Activated CD4-positive, alpha-beta T cell treated with anti-CD3 and anti-CD28 coated beads for 4 hours (primary cell): ENCODE measurements at regions not wholly inside any gene's neighbourhood (a gene's known extent, or its start where the extent isn't known, plus 50 kb on each side); places are given as distances from the start of the nearest gene placed in this dataset.

Experiments used
- DNase-seq, 2 donors: peaks; one replicate each; pipeline ENCODE4 v3.0.0-alpha.2; 2020

DNA sequence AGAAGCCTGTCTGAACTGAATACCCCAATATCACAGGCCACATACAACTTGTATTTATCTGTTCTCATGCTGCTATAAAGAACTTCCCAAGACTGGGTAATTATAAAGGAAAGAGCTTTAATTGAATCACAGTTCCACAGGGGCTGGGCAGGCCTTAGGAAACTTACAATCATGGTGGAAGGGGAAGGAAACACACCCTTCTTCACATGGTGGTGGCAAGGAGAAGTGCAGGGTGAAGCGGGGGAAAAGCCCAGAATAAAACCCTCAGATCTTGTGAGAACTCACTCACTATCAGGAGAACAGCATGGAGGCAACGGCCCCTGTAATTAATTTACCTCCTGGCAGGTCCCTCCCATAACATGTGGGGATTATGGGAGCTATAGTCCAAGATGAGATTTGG is 50.3 kb upstream of the FNDC1 start:
- DNase-seq = no peak

DNA sequence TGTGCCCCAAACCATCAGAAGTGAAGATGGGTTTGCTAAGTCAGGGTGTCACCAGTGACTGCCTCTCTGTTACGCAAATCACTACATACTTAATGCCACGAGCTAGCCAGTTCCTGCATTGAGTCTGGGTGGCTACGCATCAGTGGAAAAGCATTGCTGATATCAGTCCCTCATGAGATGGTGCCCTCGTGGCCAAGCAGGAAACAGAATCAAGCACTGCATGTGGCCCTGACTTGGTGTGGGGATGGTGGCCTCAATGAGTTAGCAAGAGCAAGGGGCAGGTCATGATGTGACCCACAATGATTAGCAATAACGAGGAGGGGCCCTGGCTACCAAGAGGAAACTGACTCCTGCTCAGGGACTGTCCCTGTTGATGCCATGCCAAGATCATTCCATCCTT is 51.6 kb upstream of the FNDC1 start:
- no peak for DNase-seq

GRCh38 chr6:159117046-159117445 is 52.2 kb upstream of the FNDC1 start:
- DNase-seq = no peak

GRCh38 chr6:159116343-159116742 is 52.9 kb upstream of the FNDC1 start:
- no peak for DNase-seq

DNA sequence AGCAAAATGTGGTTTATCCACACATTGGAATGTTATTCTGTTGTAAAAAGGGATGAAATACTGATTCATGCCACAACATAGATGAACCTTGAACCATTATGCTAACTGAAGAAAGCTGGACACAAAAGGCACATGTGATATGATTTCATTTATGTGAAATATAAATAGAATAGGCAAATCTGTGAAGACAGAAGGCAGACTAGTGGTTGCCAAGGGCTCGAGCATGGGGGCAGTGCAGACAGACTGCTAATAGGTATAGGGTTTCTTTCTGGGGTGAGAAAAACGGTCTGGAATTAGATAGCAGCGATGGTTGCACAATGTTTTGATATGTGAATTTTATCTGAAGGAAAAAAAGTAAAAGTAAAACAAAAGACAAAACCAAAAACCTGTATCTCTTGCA is 54.6 kb upstream of the FNDC1 start:
- no peak for DNase-seq

DNA sequence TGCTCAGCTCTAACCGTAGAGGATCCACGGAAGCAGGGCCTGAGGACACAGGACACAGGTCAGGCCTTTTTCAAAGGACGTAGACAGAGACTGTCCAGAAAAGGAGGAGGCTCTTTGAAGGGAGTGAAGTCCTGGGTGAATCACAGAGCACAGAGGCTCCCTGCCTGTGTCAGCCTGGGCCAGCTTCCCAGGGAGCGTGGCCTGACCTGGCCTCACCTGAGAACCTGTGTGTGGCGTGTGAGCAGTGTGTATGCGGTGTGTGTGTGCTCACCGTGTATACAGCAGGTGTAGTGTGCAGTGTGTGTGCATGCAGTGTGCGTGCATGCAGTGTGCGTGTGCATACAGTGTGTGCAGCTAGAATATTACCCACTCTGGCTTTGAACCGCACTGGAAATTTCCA is 56.0 kb upstream of the FNDC1 start:
- DNase-seq = no peak

DNA sequence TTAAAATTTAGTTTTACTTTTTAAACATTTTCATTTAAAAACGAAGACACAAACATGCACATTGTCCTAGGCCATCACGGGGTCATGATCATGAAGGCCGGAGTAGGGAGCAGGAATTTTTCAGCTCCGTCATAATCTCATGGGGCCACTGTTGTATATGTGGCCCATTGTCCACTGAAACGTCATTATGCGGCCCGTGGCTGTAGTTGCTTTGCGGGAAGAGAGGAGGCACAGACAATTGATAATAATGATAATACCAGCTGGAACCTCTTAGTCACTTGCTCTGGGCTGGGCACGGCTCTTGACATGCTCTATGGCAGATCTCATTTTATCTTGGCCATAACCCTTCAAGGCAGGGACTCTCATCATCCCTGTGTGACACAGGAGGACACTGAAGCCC is 56.5 kb upstream of the FNDC1 start:
- DNase-seq = no peak

GRCh38 chr6:159110748-159111147 is 58.5 kb upstream of the FNDC1 start:
- no peak for DNase-seq

DNA sequence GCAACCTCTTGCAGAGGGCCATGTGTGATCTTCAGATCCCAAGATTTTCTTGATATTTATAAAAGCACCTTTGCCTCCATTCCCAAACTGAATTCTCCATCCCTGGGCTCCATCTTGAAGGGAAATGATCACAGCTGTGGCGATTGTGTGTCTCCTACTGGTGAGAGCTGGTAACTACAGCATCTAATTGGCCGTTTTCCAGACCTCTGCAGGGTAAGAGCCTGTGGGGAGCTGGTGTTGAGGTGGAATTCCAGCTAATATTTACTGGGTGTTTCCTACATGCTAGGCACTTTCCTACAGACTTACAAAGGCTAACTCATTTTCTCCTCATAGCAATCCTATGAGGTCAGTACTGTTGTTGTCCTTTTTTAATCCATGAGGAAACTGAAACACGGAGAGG is 59.2 kb upstream of the FNDC1 start:
- DNase-seq = peak in 1 of 2 donors; percentile 42

DNA sequence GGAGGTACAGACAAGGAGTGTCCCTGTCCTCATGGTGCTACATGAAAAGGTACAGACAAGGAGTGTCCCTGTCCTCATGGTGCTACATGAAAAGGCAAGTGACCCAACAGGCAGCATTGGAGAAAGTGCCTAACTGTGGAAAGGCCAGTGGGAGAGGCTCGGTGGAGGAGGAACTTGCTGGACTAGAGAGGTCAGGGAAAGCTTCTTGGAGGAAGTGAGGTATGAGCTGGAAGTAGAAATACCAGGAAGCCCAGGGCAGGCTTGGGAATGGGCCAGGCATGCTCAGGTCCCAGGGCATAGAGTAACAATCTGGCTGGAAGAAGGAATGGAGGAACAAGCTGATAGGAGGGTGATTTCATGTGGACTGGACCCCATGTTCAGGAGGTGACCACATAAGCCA is 59.8 kb upstream of the FNDC1 start:
- DNase-seq = no peak

DNA sequence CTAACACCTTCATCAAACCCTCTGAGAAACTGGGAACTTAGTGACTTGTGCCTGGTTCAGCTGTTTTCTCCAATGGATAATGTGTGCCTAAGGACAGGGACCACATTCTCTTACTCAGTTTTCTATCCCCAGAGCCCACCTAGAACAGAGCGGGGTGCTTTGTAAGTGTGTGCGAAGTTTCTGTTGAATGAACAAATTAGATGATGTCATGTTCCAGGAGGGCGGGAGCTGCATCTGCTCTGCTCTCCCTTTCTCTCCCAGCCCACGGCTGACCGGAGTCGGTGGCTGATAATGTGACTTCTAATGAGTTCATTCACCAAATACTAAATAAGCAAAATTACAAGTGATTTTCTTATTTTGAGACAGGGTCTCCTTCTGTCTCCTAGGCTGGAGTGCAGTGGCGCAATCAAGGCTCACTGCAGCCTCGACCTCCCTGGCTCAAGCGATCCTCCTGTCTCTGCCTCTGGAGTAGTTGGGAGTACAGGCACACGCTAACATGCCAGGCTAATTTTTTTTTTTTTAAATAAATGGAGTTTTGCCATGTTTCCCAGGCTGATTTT is 60.7 kb upstream of the FNDC1 start:
- no peak for DNase-seq

DNA sequence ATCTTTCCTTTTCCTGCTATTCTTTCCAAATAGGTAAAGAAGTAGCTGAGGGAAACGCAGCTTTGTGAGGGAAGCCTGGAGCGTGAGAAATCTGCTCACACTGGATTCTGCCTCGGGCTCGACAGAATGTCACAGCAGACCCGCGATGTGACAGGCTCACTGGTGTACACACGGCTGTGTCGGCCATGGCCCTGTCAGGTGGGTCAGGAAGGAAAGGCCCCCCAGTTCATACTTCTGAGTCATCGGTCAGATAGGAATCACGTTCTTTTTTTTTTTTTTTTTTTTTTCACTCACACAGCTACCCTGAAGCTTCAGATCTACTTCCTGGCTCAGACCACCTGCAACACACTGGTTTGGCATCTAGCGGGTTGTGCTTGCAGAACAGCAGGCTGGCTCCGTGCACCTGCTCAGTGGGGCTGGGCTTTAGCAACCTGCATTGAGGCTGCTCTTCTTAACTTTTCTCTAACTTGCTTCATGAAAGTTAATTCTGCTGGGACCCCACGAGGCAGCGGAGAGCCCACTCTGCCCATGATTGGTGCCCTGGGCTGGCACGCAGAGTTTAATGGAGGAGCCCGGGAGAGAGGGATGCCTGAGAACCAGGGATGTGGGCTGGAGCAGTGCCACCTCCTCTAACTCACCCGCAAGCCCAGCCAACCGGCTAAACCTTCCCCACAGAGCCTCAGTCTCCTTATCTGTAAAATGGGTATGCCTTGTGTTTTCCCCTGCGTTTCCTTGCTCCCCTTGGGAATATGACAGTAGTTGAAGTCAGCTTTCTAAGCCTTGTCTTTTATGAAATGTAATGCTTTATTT is 61.5 kb upstream of the FNDC1 start:
- peak; percentile 37 to 49 for DNase-seq

- peak; percentile 81 to 93 for DNase-seq
These were observed 61.9 kb upstream of the TAGAP start for GRCh38 chr6:159106627-159107241.

- no peak for DNase-seq
These were observed 60.9 kb upstream of the TAGAP start for GRCh38 chr6:159105716-159106115.

DNA sequence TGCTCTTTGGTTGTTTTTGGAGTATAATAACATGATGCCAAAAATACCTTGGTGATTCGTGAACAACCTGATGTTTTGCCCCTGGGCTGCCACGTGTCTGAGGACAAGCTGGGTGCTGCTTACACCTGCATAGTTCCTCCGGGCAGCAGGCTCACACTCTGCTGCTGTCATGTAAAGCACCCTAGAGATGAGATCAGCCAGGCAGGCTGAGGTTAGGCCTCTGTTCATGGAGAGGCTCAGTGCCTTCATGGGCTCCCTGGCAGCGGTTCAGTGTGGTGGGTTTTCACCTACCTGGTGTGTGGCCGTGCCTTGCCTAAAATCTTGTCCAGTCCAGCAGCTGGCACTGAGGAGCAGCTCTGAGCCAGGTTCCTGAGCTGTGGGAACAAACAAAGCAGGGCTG is 60.1 kb upstream of the TAGAP start:
- DNase-seq = no peak

DNA sequence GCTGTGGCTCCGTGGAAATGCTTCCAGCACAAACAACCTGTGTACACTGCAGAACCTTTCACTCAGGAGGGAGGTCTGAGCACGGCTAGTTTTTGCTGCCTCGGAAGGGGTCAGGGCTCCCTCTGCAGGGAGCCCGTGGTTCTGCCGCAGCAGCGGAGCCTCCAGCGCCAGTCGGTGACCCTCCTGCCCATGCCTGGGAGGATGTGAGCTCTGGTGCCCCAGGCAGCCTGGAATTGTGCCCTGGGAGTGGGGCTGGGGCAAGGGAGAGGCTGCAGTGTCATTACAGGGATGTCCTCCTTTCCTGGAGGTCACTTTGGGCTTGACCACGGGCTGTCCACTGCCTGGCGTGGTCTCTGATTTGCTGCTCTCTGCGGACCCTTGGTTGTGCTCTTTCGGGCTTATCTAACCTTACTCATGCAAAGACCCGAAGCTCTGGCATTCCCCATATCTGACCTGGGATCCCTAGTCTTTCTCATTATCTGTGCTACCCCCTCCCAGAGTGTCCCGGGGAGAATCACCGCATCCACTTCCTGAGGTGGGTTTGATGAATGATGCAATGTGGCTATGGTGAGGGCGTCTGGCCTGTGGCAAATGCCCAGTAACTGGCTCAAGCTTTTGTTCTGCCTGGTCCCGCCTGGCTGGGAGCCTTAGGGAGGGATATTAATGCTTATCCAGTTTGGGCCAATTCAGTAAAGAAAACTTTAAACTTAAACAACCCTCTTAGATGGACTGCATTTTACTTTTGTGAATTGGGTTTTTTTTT is 59.6 kb upstream of the TAGAP start:
- DNase-seq = peak; percentile 77 to 80

GRCh38 chr6:159103396-159104162 is 58.8 kb upstream of the TAGAP start:
- DNase-seq = no peak

DNA sequence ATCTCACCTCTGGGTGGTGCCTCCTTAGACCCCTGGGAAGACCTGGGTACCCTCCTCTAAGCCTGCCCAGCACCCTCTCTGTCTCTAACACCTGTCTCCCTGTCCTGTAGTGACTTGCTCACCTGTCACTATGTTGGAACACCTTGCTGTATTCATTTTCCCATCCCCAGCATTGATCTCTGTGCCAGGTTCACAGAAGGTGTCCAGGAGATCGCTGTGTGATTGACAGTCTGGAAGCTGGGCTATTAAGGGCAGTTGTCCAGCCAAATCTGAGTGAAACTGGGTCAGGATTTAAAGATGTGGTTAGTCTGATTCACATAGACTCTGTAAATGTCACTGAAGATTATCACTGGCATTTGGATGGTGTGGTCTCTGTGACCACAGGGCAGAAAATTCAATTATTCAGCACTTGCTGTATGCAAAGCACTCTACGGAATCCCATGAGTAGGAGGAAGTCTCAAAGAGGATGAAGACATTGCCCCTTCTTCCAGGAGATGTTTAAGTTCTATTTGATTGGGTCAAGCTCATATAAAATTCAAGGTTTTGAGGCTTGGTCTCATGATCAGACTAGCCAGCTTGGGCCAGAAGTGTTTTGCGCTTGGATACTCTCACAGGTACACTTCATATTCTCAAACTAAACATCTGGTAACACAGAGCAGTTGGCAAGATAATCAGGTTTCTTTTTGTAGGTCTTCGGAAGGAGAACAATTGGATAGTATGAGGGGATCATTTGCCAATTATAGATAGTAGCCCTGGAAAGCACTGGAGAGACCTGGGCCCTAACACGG is 57.8 kb upstream of the TAGAP start:
- DNase-seq = no peak

- no peak for DNase-seq
These were observed 56.9 kb upstream of the TAGAP start for GRCh38 chr6:159101656-159102055.

GRCh38 chr6:159100395-159101182 is 55.8 kb upstream of the TAGAP start:
- DNase-seq = no peak

- no peak for DNase-seq
These were observed 55.2 kb upstream of the TAGAP start for GRCh38 chr6:159099961-159100360.
